ENCODE measurements at regions not wholly inside any gene's neighbourhood (a gene's known extent, or its start where the extent isn't known, plus 50 kb on each side); places are given as distances from the start of the nearest gene placed in this dataset.

DNA sequence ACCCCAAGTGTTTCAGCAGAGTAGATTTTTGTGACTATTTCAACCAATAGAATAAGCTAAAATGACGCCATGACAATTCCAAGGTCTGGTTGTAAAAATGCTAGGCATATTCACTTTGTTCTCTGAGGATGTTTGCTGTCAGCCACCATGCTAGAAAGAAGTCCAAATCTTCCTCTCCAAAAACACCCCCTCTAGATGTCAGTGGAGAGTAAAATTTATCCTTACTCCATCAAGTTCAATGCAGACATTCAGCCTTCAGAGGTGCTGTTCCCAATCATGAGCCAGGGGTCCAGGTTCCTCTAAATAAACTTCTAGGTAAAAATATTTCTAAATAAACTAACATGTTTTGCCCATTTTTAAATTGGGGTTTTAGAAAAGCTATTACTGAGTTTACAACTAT lies 395.4 kb upstream of the ADAMTS5 start:
- TF ChIP-seq, protein P1, sequence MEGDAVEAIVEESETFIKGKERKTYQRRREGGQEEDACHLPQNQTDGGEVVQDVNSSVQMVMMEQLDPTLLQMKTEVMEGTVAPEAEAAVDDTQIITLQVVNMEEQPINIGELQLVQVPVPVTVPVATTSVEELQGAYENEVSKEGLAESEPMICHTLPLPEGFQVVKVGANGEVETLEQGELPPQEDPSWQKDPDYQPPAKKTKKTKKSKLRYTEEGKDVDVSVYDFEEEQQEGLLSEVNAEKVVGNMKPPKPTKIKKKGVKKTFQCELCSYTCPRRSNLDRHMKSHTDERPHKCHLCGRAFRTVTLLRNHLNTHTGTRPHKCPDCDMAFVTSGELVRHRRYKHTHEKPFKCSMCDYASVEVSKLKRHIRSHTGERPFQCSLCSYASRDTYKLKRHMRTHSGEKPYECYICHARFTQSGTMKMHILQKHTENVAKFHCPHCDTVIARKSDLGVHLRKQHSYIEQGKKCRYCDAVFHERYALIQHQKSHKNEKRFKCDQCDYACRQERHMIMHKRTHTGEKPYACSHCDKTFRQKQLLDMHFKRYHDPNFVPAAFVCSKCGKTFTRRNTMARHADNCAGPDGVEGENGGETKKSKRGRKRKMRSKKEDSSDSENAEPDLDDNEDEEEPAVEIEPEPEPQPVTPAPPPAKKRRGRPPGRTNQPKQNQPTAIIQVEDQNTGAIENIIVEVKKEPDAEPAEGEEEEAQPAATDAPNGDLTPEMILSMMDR (IDR thresholded peaks at IDR 0.05) = no peak
- TF ChIP-seq, protein P2, sequence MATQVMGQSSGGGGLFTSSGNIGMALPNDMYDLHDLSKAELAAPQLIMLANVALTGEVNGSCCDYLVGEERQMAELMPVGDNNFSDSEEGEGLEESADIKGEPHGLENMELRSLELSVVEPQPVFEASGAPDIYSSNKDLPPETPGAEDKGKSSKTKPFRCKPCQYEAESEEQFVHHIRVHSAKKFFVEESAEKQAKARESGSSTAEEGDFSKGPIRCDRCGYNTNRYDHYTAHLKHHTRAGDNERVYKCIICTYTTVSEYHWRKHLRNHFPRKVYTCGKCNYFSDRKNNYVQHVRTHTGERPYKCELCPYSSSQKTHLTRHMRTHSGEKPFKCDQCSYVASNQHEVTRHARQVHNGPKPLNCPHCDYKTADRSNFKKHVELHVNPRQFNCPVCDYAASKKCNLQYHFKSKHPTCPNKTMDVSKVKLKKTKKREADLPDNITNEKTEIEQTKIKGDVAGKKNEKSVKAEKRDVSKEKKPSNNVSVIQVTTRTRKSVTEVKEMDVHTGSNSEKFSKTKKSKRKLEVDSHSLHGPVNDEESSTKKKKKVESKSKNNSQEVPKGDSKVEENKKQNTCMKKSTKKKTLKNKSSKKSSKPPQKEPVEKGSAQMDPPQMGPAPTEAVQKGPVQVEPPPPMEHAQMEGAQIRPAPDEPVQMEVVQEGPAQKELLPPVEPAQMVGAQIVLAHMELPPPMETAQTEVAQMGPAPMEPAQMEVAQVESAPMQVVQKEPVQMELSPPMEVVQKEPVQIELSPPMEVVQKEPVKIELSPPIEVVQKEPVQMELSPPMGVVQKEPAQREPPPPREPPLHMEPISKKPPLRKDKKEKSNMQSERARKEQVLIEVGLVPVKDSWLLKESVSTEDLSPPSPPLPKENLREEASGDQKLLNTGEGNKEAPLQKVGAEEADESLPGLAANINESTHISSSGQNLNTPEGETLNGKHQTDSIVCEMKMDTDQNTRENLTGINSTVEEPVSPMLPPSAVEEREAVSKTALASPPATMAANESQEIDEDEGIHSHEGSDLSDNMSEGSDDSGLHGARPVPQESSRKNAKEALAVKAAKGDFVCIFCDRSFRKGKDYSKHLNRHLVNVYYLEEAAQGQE (IDR thresholded peaks at IDR 0.05; ENCODE audit: insufficient read depth in 1 of 2, low read depth in 2 of 2, low read length in 1 of 2) = no peak
- TF ChIP-seq POLR2AphosphoS5 (IDR thresholded peaks at IDR 0.05; ENCODE audit: low read depth, low read length) (no peak), TCF7L2 (IDR thresholded peaks at IDR 0.05; ENCODE audit: low read depth, low read length) (no peak)
